ENCODE measurements at regions not wholly inside any gene's neighbourhood (a gene's known extent, or its start where the extent isn't known, plus 50 kb on each side); places are given as distances from the start of the nearest gene placed in this dataset.

DNA sequence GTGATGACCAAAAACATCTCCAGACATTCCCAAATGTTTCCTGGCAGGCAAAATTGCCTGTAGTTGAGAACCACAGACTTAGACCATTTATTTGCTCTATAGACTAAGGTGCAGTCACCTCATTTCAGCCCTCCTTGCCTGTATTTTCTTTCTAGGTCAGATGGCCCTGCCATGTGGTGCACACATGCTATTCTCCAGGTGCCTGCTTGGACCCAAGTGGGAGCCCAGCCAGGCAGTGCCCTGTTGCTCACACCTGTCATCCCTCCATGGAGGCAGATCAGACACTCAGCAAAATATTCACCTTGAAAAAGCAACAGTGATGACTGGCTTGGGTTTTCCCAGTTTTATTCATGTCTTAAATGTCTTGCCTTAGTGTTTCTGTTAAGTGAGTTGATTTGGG lies 311.4 kb downstream of the TFAP2C start:
- TF ChIP-seq CTCF (conservative IDR thresholded peaks at IDR 0.05; ENCODE audit: low read depth, low read length), result no peak
- DNase-seq (ENCODE audit: low read depth), result no peak
- no peak overlapping the region for H3K4me3 ChIP-seq (ENCODE audit: low read length)

DNA sequence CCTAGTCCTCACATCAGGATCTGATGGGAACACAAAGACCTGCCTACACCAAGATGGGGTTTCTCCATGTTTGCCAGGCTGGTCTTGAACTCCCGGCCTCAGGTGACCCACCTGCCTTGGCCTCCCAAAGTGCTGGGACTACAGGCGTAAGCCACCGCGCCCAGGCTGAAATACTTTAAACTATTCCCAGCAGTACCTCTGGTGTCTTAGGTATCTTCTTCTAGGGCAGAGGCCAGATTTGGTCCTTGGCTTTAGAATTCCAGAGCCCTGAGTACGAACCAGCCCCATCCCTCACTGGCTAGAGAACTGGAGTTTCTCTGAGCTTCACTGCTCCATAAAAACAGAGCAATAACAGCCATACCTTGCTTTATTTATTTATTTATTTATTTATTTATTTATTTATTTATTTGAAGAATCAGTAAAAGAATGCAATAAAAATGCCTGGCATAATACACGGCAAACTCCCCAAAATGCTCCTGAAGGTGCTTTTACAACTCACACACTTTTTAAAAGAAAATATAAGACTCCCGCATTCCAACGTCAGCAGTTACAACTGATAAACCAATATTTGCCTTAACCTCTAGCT lies 312.1 kb downstream of the TFAP2C start:
- TF ChIP-seq CTCF (conservative IDR thresholded peaks at IDR 0.05; ENCODE audit: low read depth, low read length), result no peak
- no peak for DNase-seq (ENCODE audit: low read depth)
- H3K4me3 ChIP-seq (ENCODE audit: low read length), result no peak overlapping the region

DNA sequence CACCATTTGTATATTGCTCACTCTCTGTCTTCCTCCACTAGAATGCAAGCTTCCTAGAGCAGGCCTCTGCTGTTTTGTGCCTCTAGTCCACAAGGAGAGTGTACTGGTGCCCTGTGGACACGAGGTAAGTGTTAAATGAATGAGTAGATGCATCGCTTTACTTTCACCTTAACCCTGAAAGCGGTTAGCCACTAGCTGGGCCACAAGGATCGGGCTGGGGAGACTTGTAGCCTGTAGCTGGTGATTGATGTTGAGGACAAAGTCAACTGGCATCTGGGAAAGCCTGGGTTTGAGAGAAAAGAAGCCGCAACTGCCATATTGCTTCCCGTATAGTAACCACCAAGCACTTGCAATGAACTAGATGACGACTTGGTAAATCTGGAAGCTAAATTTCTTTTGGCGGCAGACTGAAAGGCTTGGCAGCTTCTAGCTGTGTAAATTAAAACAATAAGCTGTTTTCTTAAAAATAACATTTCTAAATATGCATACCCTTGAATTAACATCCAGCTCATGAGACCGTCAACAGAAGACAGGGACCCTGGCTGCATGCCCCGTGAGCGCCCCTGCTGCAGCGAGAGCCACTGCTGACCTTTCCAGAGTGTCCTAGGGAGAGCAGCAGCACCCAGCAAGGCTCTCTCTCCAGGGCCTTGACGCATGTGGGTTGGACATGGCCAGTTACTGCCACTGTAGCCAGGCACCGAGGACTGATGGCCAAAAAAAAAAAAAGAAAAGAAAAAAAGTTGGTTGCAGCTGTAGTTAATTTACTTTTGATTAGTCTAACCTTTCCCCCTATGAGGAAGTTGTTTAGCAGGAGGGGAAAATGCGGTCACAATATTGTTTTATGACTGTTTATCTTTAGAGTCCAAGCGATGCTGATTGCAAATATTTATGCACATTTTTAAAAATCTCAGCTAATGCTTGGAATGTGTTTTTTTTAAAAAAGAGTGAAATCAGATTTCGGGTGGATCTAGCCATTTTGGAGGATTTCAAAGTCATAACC lies 315.1 kb downstream of the TFAP2C start:
- H3K4me3 ChIP-seq (ENCODE audit: low read length), result no peak overlapping the region
- no peak for DNase-seq (ENCODE audit: low read depth)
- TF ChIP-seq CTCF (conservative IDR thresholded peaks at IDR 0.05; ENCODE audit: low read depth, low read length), result no peak

DNA sequence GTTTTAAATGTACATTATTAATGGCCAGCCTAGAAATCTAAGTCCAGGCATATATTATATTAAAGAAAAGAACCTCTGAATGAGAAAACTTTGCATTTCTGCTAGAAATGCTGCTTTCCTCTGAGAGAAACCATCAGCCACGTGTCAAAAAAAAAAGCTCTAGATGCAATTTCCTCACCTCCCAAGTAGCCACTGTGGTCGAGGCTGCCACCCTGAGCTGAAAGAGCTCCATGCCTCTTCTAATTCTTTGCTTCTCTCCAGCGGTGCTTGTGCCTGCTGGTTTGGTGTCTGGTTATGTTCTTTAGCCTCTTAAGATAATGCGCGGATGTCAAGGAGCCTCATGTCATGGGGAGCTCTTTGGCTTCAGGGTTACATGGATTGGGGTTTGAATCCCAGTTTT lies 316.0 kb downstream of the TFAP2C start:
- TF ChIP-seq CTCF (conservative IDR thresholded peaks at IDR 0.05; ENCODE audit: low read depth, low read length), result no peak
- H3K4me3 ChIP-seq (ENCODE audit: low read length), result no peak overlapping the region
- no peak for DNase-seq (ENCODE audit: low read depth)

DNA sequence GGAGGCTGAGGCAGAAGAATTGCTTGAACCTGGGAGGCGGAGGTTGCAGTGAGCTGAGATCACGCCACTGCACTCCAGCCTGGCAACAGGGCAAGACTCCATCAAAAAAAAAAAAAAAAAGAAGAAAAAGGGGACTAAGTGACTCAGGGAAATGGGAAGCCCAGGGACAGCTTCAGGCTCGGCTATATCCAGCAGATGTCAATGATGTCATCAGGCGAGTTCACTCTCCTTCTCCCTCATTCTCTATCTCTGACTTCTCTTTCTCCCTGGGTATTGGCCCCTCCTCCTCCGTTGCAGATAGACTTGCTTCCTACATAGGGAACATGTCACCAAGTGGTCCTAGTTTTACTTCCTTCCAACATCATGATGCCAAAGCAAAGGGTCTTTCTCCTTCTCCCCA lies 316.8 kb downstream of the TFAP2C start:
- no peak for DNase-seq (ENCODE audit: low read depth)
- TF ChIP-seq CTCF (conservative IDR thresholded peaks at IDR 0.05; ENCODE audit: low read depth, low read length), result no peak
- H3K4me3 ChIP-seq (ENCODE audit: low read length), result no peak overlapping the region

GRCh38 chr20:56949318-56949717 lies 317.1 kb downstream of the BMP7 start:
- DNase-seq (ENCODE audit: low read depth), result no peak
- no peak for TF ChIP-seq CTCF (conservative IDR thresholded peaks at IDR 0.05; ENCODE audit: low read depth, low read length)
- H3K4me3 ChIP-seq (ENCODE audit: low read length), result no peak overlapping the region

Measured in retinal pigment epithelial cell (primary cell).